Mesenchymal stem cell (in vitro differentiated cells and primary cell): ENCODE measurements at regions not wholly inside any gene's neighbourhood (a gene's known extent, or its start where the extent isn't known, plus 50 kb on each side); places are given as distances from the start of the nearest gene placed in this dataset.

Experiments used
- DNase-seq: peaks from one replicate; pipeline ENCODE4 v3.0.0-alpha.2; 2013
- H2AFZ ChIP-seq: one replicate; pipeline ENCODE4 v1.6.1; 2013; ENCODE audit warnings: low read depth, mild to moderate bottlenecking, control low read depth, inconsistent platforms, low read length, moderate library complexity
- H2AK5ac ChIP-seq: 2 replicates; pipeline ENCODE4 v1.6.1; 2013; ENCODE audit warnings: low read length, moderate library complexity, mild to moderate bottlenecking, inconsistent platforms; ENCODE audit not compliant: severe bottlenecking
- H2BK120ac ChIP-seq: one replicate; pipeline ENCODE4 v1.6.1; 2013; ENCODE audit warnings: low read depth, mild to moderate bottlenecking, inconsistent platforms, low read length, moderate library complexity
- H2BK12ac ChIP-seq, 2 experiments: one replicate each; pipeline ENCODE4 v1.6.1; 2013; ENCODE audit warnings: inconsistent platforms in 2 of 2, low read length in 2 of 2, mild to moderate bottlenecking in 2 of 2, moderate library complexity in 2 of 2, control low read depth in 1 of 2
- H2BK15ac ChIP-seq: one replicate; pipeline ENCODE4 v1.6.1; 2013; ENCODE audit warnings: mild to moderate bottlenecking, low read depth, inconsistent platforms; ENCODE audit not compliant: poor library complexity, severe bottlenecking
- H2BK5ac ChIP-seq: 2 replicates; pipeline ENCODE4 v1.6.1; 2013; ENCODE audit warnings: low read depth, mild to moderate bottlenecking, low read length, control low read depth, inconsistent platforms; ENCODE audit not compliant: poor library complexity, severe bottlenecking
- H3K14ac ChIP-seq, 2 experiments: one replicate each; pipeline ENCODE4 v1.6.1; 2013; ENCODE audit warnings: inconsistent platforms in 2 of 2, low read length in 2 of 2, control low read depth in 1 of 2, mild to moderate bottlenecking in 1 of 2, moderate library complexity in 1 of 2
- H3K18ac ChIP-seq, 2 experiments: one replicate each; pipeline ENCODE4 v1.6.1; 2013; ENCODE audit warnings: inconsistent platforms in 2 of 2, low read length in 2 of 2, control low read depth in 1 of 2, low read depth in 1 of 2, mild to moderate bottlenecking in 1 of 2
- H3K23ac ChIP-seq, 2 experiments: one replicate each; pipeline ENCODE4 v1.6.1; 2013; ENCODE audit warnings: inconsistent platforms in 2 of 2, low read length in 2 of 2, mild to moderate bottlenecking in 2 of 2, moderate library complexity in 2 of 2, control low read depth in 1 of 2
- H3K27ac ChIP-seq: 2 replicates; pipeline ENCODE4 v1.5.1; 2013; ENCODE audit warnings: mild to moderate bottlenecking, moderate library complexity, low read length, control low read depth, inconsistent platforms; ENCODE audit not compliant: poor library complexity, severe bottlenecking
- H3K27me3 ChIP-seq, 2 experiments: 2 replicates each; pipeline versions ENCODE4 v1.6.1 to v1.7.0; 2013; ENCODE audit warnings: low read length in 2 of 2, mild to moderate bottlenecking in 2 of 2, moderate library complexity in 2 of 2, control low read depth in 1 of 2, inconsistent platforms in 1 of 2; ENCODE audit not compliant: control insufficient read depth in 1 of 2, insufficient read depth in 1 of 2
- H3K36me3 ChIP-seq, 2 experiments: 2 replicates each; pipeline versions ENCODE4 v1.6.1 to v1.7.0; 2013; ENCODE audit warnings: low read length in 2 of 2, control low read depth in 1 of 2, inconsistent platforms in 1 of 2, low read depth in 1 of 2, mild to moderate bottlenecking in 1 of 2; ENCODE audit not compliant: insufficient read depth in 2 of 2, control insufficient read depth in 1 of 2
- H3K4ac ChIP-seq, 2 experiments: one replicate each; pipeline ENCODE4 v1.6.1; 2013; ENCODE audit warnings: inconsistent platforms in 2 of 2, low read length in 2 of 2, mild to moderate bottlenecking in 2 of 2, moderate library complexity in 2 of 2, control low read depth in 1 of 2, low read depth in 1 of 2
- H3K4me1 ChIP-seq: 2 replicates; pipeline ENCODE4 v1.6.1; 2013; ENCODE audit warnings: low read depth, low read length, control low read depth; ENCODE audit not compliant: control insufficient read depth, insufficient read depth
- H3K4me2 ChIP-seq: 2 replicates; pipeline ENCODE4 v1.6.1; 2013; ENCODE audit warnings: low read length, mild to moderate bottlenecking, inconsistent platforms; ENCODE audit not compliant: poor library complexity, severe bottlenecking
- H3K4me3 ChIP-seq, 2 experiments: 2 replicates each; pipeline versions ENCODE4 v1.5.1 to v1.7.0; 2013; ENCODE audit warnings: low read length in 2 of 2, mild to moderate bottlenecking in 2 of 2, control low read depth in 1 of 2, low read depth in 1 of 2; ENCODE audit not compliant: insufficient read depth in 1 of 2
- H3K79me1 ChIP-seq: replicated peaks from 2 replicates; pipeline ENCODE4 v1.6.1; 2013; ENCODE audit warnings: mild to moderate bottlenecking, control low read depth, low read length, inconsistent platforms; ENCODE audit not compliant: poor library complexity, severe bottlenecking
- H3K9ac ChIP-seq: 2 replicates; pipeline ENCODE4 v1.7.0; 2013; ENCODE audit warnings: mild to moderate bottlenecking, low read length, moderate library complexity
- H3K9me3 ChIP-seq: 2 replicates; pipeline ENCODE4 v1.7.0; 2013; ENCODE audit warnings: mild to moderate bottlenecking, low read length; ENCODE audit not compliant: control insufficient read depth
- H4K8ac ChIP-seq: one replicate; pipeline ENCODE4 v1.6.1; 2013; ENCODE audit warnings: inconsistent platforms, mild to moderate bottlenecking, low read length, moderate library complexity
- H4K91ac ChIP-seq: one replicate; pipeline ENCODE4 v1.6.1; 2013; ENCODE audit warnings: mild to moderate bottlenecking, low read length, inconsistent platforms
- WGBS: methylation state at CpG from one replicate; pipeline ENCODE4 v1.1.7; 2013; ENCODE audit warnings: mixed read lengths; 5-methylcytosine and 5-hydroxymethylcytosine counted together

GRCh38 chr22:47465809-47466208, 703.4 kb downstream of the TBC1D22A start:
- Histone ChIP-seq H3K14ac (no peak overlapping the region), H2BK5ac (no peak overlapping the region), H3K27ac (no peak overlapping the region), H3K23ac (no peak overlapping the region), H3K4me1 (no peaks in the 10 kb centered on the region), H4K8ac (no peak overlapping the region), H3K27me3 (no peaks in the 10 kb centered on the region), H2BK15ac (no peak overlapping the region), H3K9me3 (peaks cover 26% of the 10 kb centered on the region), H2BK120ac (no peak overlapping the region), H3K79me1 (no peaks in the 10 kb centered on the region), H3K18ac (no peak overlapping the region), H2AFZ (no peak overlapping the region), H3K4ac (no peak overlapping the region), H2BK12ac (no peak overlapping the region), H2AK5ac (no peak overlapping the region), H4K91ac (no peak overlapping the region), H3K9ac (no peak overlapping the region), H3K4me3 (no peak overlapping the region), H3K4me2 (no peak overlapping the region), H3K36me3 (no peaks in the 10 kb centered on the region)
- 48% methylated on average over 2 of the region's 2 CpGs for WGBS
- no peak for DNase-seq

DNA sequence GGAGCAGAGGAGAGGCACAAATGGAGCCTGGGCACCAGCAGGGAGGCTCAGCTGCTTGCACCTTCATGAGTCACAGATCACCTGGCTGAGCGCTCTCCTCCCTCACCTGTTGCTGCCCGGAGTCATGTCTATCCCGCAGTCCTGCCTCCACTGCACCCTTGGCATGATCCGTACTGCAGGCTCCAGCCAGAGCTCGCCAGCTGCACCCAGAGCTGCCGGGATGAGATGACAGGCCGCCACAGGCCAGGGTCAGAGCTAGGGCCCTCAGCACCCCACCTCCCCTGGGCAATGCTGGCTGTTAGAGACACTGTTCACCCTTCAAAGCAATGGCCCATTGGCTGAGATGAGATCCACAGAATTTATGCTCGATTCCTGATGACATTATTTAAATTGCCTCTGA, 702.8 kb downstream of the TBC1D22A start:
- Histone ChIP-seq H3K27ac (no peak overlapping the region), H3K4me3 (no peak overlapping the region), H3K79me1 (no peaks in the 10 kb centered on the region), H4K8ac (no peak overlapping the region), H2BK120ac (no peak overlapping the region), H3K9me3 (peaks cover 26% of the 10 kb centered on the region), H2BK5ac (no peak overlapping the region), H3K4me2 (no peak overlapping the region), H3K27me3 (no peaks in the 10 kb centered on the region), H4K91ac (no peak overlapping the region), H2AFZ (no peak overlapping the region), H2AK5ac (no peak overlapping the region), H3K23ac (no peak overlapping the region), H3K4ac (no peak overlapping the region), H3K4me1 (no peaks in the 10 kb centered on the region), H3K9ac (no peak overlapping the region), H2BK12ac (no peak overlapping the region), H3K18ac (no peak overlapping the region), H3K36me3 (no peaks in the 10 kb centered on the region), H2BK15ac (no peak overlapping the region), H3K14ac (no peak overlapping the region)
- DNase-seq = no peak
- WGBS = 72% methylated on average over 8 of the region's 8 CpGs

- Histone ChIP-seq H2BK15ac (no peak overlapping the region), H4K91ac (no peak overlapping the region), H3K23ac (no peak overlapping the region), H3K27me3 (no peaks in the 10 kb centered on the region), H3K4me1 (no peaks in the 10 kb centered on the region), H2BK5ac (no peak overlapping the region), H2AFZ (no peak overlapping the region), H3K27ac (no peak overlapping the region), H3K79me1 (no peaks in the 10 kb centered on the region), H3K4me3 (no peak overlapping the region), H2AK5ac (no peak overlapping the region), H3K36me3 (no peaks in the 10 kb centered on the region), H3K4ac (no peak overlapping the region), H2BK12ac (no peak overlapping the region), H3K4me2 (no peak overlapping the region), H3K18ac (no peak overlapping the region), H3K9ac (no peak overlapping the region), H2BK120ac (no peak overlapping the region), H4K8ac (no peak overlapping the region), H3K14ac (no peak overlapping the region), H3K9me3 (peaks cover 26% of the 10 kb centered on the region)
- WGBS = 35% methylated on average over 7 of the region's 8 CpGs
- DNase-seq = no peak
Observed at GRCh38 chr22:47463220-47463619, 700.8 kb downstream of the TBC1D22A start.

GRCh38 chr22:47460861-47461260, 698.4 kb downstream of the TBC1D22A start:
- Histone ChIP-seq H3K14ac (no peak overlapping the region), H3K27ac (no peak overlapping the region), H3K9ac (no peak overlapping the region), H2BK5ac (no peak overlapping the region), H2AFZ (no peak overlapping the region), H3K4me3 (no peak overlapping the region), H3K36me3 (no peaks in the 10 kb centered on the region), H3K23ac (no peak overlapping the region), H4K8ac (no peak overlapping the region), H3K9me3 (peaks cover 18% of the 10 kb centered on the region), H4K91ac (no peak overlapping the region), H2BK15ac (no peak overlapping the region), H3K4ac (no peak overlapping the region), H2BK12ac (no peak overlapping the region), H3K79me1 (no peaks in the 10 kb centered on the region), H3K18ac (no peak overlapping the region), H3K27me3 (no peaks in the 10 kb centered on the region), H2BK120ac (no peak overlapping the region), H2AK5ac (no peak overlapping the region), H3K4me2 (no peak overlapping the region), H3K4me1 (no peaks in the 10 kb centered on the region)
- 79% methylated on average over 5 of the region's 5 CpGs for WGBS
- no peak for DNase-seq
